Glutamatergic neuron (in vitro differentiated cells): ENCODE measurements at regions not wholly inside any gene's neighbourhood (a gene's known extent, or its start where the extent isn't known, plus 50 kb on each side); places are given as distances from the start of the nearest gene placed in this dataset.
"Not testable (repeated sequence)": the region's sequence is repeated elsewhere in the genome, so short reads cannot be mapped to it uniquely, and the experiment has no call there.

ENCODE experiments used
- DNase-seq: peaks from one replicate; pipeline ENCODE4 v3.0.0; 2022
- H3K27ac Mint-ChIP-seq: one replicate; pipeline ENCODE4 v1.8.0; 2020; ENCODE audit warnings: mild to moderate bottlenecking, mixed read lengths, inconsistent platforms; ENCODE audit not compliant: unreplicated experiment
- H3K27me3 Mint-ChIP-seq: one replicate; pipeline ENCODE4 v1.8.0; 2020; ENCODE audit warnings: mild to moderate bottlenecking, moderate library complexity, mixed read lengths, inconsistent platforms; ENCODE audit not compliant: unreplicated experiment
- H3K36me3 Mint-ChIP-seq: one replicate; pipeline ENCODE4 v1.8.0; 2020; ENCODE audit warnings: mild to moderate bottlenecking, mixed read lengths, inconsistent platforms; ENCODE audit not compliant: unreplicated experiment
- H3K4me1 Mint-ChIP-seq: one replicate; pipeline ENCODE4 v1.8.0; 2020; ENCODE audit warnings: mild to moderate bottlenecking, low read depth, mixed read lengths, inconsistent platforms; ENCODE audit not compliant: unreplicated experiment
- H3K4me3 Mint-ChIP-seq: one replicate; pipeline ENCODE4 v1.8.0; 2020; ENCODE audit warnings: mild to moderate bottlenecking, mixed read lengths, inconsistent platforms; ENCODE audit not compliant: unreplicated experiment
- H3K9me3 Mint-ChIP-seq: one replicate; pipeline ENCODE4 v1.8.0; 2020; ENCODE audit warnings: mild to moderate bottlenecking, moderate library complexity, mixed read lengths, inconsistent platforms; ENCODE audit not compliant: unreplicated experiment
- TF ChIP-seq, protein P1 (sequence below): fragments of 200-600 bp; sonication (generic); IDR thresholded peaks from one replicate; pipeline ENCODE4 v1.5.0; 2021; ENCODE audit not compliant: partially characterized antibody, unreplicated experiment

DNA sequence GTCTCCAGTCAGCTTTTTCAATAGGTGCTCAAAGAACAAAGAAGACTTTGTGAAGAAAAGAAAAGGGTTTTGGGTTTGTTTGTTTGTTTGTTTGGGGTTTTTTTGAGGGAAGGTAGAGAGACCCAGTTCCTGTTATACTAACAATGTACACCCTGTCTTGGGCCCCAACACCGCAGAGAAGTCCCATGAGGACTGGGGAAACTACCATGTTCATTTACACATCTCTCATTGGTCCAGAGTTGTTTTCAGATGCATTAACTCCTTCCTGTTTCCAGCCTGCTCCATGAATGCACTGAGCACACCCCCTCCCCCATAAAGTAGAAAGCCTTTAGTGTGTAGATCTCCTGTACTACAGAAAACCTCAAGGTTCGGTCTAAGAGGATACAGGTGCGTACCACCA lies 51.1 kb upstream of the SLC8A3 start:
- Mint-ChIP-seq H3K4me3 (no peak overlapping the region), H3K9me3 (peaks cover 3% of the 10 kb centered on the region), H3K36me3 (no peaks in the 10 kb centered on the region), H3K4me1 (no peaks in the 10 kb centered on the region), H3K27ac (no peak overlapping the region), H3K27me3 (peaks cover 2% of the 10 kb centered on the region)
- no peak for DNase-seq
- TF ChIP-seq, protein P1, sequence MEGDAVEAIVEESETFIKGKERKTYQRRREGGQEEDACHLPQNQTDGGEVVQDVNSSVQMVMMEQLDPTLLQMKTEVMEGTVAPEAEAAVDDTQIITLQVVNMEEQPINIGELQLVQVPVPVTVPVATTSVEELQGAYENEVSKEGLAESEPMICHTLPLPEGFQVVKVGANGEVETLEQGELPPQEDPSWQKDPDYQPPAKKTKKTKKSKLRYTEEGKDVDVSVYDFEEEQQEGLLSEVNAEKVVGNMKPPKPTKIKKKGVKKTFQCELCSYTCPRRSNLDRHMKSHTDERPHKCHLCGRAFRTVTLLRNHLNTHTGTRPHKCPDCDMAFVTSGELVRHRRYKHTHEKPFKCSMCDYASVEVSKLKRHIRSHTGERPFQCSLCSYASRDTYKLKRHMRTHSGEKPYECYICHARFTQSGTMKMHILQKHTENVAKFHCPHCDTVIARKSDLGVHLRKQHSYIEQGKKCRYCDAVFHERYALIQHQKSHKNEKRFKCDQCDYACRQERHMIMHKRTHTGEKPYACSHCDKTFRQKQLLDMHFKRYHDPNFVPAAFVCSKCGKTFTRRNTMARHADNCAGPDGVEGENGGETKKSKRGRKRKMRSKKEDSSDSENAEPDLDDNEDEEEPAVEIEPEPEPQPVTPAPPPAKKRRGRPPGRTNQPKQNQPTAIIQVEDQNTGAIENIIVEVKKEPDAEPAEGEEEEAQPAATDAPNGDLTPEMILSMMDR = no peak

DNA sequence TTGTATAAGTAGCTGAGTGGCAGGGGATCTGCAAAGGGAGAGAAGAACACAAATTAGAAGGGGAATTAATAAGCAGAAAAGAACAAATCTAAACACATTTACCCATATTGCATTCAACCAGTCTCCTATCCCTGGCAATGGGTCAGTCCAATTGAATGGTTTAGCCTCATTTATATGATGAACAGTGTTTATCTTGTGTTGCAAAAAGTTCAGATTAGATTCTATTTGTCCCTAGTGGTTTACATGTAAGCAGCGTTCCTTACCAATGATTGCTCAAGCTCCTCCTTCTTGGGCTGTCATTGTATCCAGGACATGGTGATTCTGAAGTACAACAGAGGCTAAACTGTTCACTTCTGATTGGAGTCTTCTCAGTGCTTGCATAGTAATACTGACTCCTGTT lies 49.9 kb upstream of the SLC8A3 start:
- H3K27ac Mint-ChIP-seq, H3K9me3 Mint-ChIP-seq, H3K36me3 Mint-ChIP-seq, DNase-seq, H3K4me1 Mint-ChIP-seq, H3K4me3 Mint-ChIP-seq, H3K27me3 Mint-ChIP-seq: not testable (repeated sequence)
